ENCODE measurements at regions not wholly inside any gene's neighbourhood (a gene's known extent, or its start where the extent isn't known, plus 50 kb on each side); places are given as distances from the start of the nearest gene placed in this dataset.

DNA sequence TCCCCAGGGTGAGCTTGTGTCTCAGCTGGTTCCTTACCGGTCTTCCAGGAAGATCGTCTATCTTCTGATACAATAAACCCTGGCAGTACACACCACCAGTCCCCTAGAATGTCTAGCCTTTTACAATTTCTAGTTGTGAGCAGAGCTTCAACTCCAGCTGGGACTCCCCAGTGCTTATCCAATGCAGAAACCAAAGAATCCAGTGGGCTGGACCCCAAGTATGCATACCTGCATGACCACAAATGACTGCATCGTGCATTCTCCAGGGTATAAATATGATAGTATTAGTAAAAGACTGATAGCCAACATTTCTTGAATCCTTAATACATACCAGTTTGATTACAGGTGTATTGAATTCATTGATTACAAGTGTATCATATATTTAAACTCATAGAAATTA is 176.0 kb downstream of the SATB1 start:
- Histone ChIP-seq H3K27ac (no peak overlapping the region), H3K27me3 (no peaks in the 10 kb centered on the region), H3K9me3 (no peaks in the 10 kb centered on the region), H3K4me1 (no peaks in the 10 kb centered on the region), H3K4me3 (no peak overlapping the region), H3K36me3 (no peaks in the 10 kb centered on the region)
- TF ChIP-seq, protein P1, sequence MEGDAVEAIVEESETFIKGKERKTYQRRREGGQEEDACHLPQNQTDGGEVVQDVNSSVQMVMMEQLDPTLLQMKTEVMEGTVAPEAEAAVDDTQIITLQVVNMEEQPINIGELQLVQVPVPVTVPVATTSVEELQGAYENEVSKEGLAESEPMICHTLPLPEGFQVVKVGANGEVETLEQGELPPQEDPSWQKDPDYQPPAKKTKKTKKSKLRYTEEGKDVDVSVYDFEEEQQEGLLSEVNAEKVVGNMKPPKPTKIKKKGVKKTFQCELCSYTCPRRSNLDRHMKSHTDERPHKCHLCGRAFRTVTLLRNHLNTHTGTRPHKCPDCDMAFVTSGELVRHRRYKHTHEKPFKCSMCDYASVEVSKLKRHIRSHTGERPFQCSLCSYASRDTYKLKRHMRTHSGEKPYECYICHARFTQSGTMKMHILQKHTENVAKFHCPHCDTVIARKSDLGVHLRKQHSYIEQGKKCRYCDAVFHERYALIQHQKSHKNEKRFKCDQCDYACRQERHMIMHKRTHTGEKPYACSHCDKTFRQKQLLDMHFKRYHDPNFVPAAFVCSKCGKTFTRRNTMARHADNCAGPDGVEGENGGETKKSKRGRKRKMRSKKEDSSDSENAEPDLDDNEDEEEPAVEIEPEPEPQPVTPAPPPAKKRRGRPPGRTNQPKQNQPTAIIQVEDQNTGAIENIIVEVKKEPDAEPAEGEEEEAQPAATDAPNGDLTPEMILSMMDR (IDR thresholded peaks at IDR 0.05), result no peak
- ATAC-seq, result no peak
- intact Hi-C loops (cut with DNase I), result no loop called here
- DNase-seq, result no peak

DNA sequence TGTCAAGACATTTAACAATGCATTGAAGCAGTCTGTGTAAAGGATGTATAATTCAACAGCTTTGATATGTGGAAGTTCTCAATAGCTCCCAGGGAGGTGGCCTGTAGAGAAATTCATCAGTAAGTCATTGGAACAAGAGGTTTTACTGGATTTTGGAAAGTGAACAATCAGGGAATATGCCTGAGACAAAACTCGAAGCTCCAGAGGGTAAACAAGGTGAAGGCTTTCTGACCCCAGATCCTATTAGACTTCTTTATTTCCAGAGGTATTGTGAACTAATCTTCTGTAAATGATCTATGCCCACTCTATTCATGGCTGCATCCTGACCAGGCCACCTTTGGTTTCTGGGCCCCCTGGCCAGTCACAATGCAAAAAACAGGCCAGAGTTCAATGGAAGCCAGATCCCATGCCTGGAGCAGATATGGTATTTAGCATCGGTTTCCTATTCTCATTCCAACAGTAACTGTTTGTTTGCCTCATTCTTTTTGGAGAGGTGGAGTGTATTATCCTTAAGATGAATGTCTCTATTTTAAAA is 177.3 kb downstream of the SATB1 start:
- Histone ChIP-seq H3K27ac (no peak overlapping the region), H3K4me3 (no peak overlapping the region), H3K4me1 (no peaks in the 10 kb centered on the region), H3K9me3 (no peaks in the 10 kb centered on the region), H3K36me3 (no peaks in the 10 kb centered on the region), H3K27me3 (no peaks in the 10 kb centered on the region)
- DNase-seq, result no peak
- no peak for ATAC-seq
- TF ChIP-seq, protein P1 (IDR thresholded peaks at IDR 0.05), result no peak
- intact Hi-C loops (cut with DNase I), result no loop called here

DNA sequence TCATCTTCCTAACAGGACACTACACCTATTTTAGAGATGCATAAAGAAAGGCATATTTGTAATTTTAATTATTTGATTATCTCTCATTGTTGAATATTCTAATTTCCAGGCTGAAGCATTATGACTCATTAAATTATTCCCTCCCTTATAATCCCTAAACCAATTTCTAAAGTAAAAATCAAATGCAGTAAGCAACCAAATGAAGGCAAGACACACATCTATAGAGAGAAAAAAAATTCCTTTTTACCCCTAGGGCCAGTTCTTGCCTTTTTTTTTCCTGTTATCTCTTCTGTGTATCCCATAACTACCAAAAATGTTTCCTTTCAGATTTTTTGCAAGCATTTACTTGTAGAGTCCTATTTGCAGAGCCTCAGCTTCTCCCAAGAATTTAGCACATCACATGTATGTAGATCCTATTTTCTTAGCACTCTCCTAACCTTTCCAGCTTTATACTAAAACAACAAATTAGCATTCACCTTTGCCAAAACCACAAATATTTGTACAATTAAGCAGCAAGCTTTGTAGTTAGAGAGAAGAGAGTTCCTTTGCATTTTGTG is 177.9 kb downstream of the SATB1 start:
- H3K4me1 ChIP-seq, result no peaks in the 10 kb centered on the region
- TF ChIP-seq, protein P1 (IDR thresholded peaks at IDR 0.05), result no peak
- no peak overlapping the region for H3K4me3 ChIP-seq
- intact Hi-C loops (cut with DNase I), result no loop called here
- DNase-seq (no peak), ATAC-seq (no peak)
- no peaks in the 10 kb centered on the region for H3K9me3 ChIP-seq
- H3K36me3 ChIP-seq, result no peaks in the 10 kb centered on the region
- no peaks in the 10 kb centered on the region for H3K27me3 ChIP-seq
- no peak overlapping the region for H3K27ac ChIP-seq

DNA sequence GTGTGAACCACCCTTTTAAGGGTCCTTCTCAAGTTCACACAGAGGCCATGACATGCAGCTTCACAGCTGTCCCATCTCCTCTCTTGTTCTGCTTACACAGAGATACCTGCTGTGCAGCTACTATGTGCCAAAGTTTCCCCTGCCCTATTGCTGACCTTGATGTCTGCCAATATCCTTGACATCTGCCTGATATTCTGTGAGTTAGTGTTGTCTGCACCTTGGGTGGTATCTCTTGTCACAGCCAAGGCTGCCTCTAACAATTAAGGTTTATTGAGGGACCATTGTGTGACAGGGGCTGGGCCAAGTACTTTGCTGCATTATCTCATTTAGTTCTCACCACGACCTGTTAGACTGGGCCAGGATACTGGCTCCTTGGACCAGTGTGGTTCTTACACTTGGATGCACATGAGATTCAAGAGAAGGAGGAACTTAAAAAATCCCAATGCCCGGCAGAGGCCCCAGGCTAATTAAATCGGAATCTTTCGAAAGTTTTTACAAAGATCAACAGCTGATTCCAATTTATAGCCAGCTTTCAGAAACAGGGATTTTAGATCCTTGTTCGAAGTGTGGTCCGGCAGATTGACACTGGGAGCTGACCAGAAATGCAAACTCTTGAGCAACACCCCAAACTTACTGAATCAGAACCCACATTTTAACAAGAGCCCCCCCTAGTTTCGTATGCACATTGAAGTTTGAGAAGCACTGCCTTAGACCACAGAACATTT is 178.6 kb downstream of the SATB1 start:
- no peaks in the 10 kb centered on the region for H3K36me3 ChIP-seq
- H3K9me3 ChIP-seq, result no peaks in the 10 kb centered on the region
- H3K4me3 ChIP-seq, result no peak overlapping the region
- H3K27me3 ChIP-seq, result no peaks in the 10 kb centered on the region
- H3K4me1 ChIP-seq, result no peaks in the 10 kb centered on the region
- intact Hi-C loops (cut with DNase I), result no loop called here
- DNase-seq (no peak), ATAC-seq (no peak)
- TF ChIP-seq, protein P1 (IDR thresholded peaks at IDR 0.05), result no peak
- H3K27ac ChIP-seq, result no peak overlapping the region

DNA sequence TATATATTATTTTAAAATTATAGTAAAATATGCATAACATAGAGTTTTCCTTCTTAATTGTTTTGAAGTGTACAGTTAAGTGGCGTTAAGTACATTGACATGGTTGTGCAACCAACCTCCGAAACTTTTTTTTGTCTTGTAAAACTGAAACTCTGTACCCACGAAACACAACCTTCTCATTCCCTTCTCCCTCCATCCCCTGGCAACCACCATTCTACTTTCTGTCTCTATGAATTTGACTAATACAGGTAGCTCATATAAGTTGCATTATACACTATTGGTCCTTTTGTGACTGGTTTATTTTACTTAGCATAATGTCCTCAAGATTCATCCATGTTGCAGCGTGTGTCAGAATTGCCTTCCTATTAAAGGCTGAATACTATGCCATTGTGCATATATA is 179.4 kb downstream of the SATB1 start:
- no peak overlapping the region for H3K27ac ChIP-seq
- intact Hi-C loops (cut with DNase I), result no loop called here
- no peak overlapping the region for H3K4me3 ChIP-seq
- no peak for DNase-seq
- no peaks in the 10 kb centered on the region for H3K9me3 ChIP-seq
- H3K4me1 ChIP-seq, result no peaks in the 10 kb centered on the region
- no peaks in the 10 kb centered on the region for H3K36me3 ChIP-seq
- no peak for ATAC-seq
- TF ChIP-seq, protein P1 (IDR thresholded peaks at IDR 0.05), result no peak
- no peaks in the 10 kb centered on the region for H3K27me3 ChIP-seq

Data from upper lobe of right lung (tissue), 1 donor.